Trophoblast cell (in vitro differentiated cells and primary cell): ENCODE measurements at regions not wholly inside any gene's neighbourhood (a gene's known extent, or its start where the extent isn't known, plus 50 kb on each side); places are given as distances from the start of the nearest gene placed in this dataset.

Experiments used
- DNase-seq, 2 donors: peaks; one replicate each; pipeline ENCODE4 v3.0.0-alpha.2; 2016
- H2AFZ ChIP-seq: 2 replicates; pipeline ENCODE4 v1.6.1; 2013; ENCODE audit warnings: low read length, moderate library complexity, mild to moderate bottlenecking; ENCODE audit not compliant: insufficient read depth, poor library complexity
- H2AK5ac ChIP-seq: 2 replicates; pipeline ENCODE4 v1.6.1; 2013; ENCODE audit warnings: mild to moderate bottlenecking, low read length
- H2BK120ac ChIP-seq: 2 replicates; pipeline ENCODE4 v1.6.1; 2013; ENCODE audit warnings: low read length, mild to moderate bottlenecking, moderate library complexity; ENCODE audit not compliant: insufficient read depth, poor library complexity
- H2BK12ac ChIP-seq: 2 replicates; pipeline ENCODE4 v1.6.1; 2013; ENCODE audit warnings: mild to moderate bottlenecking, low read length, moderate library complexity
- H2BK5ac ChIP-seq: 2 replicates; pipeline ENCODE4 v1.6.1; 2013; ENCODE audit warnings: low read length, low read depth, moderate library complexity, mild to moderate bottlenecking; ENCODE audit not compliant: poor library complexity
- H3K14ac ChIP-seq: 2 replicates; pipeline ENCODE4 v1.6.1; 2013; ENCODE audit warnings: mild to moderate bottlenecking, low read length
- H3K18ac ChIP-seq: 2 replicates; pipeline ENCODE4 v1.6.1; 2013; ENCODE audit warnings: mild to moderate bottlenecking, low read length
- H3K23ac ChIP-seq: 2 replicates; pipeline ENCODE4 v1.6.1; 2013; ENCODE audit warnings: low read length
- H3K27ac ChIP-seq: 2 replicates; pipeline ENCODE4 v1.5.1; 2013; ENCODE audit warnings: low read depth, mild to moderate bottlenecking, inconsistent platforms, low read length, moderate library complexity
- H3K27me3 ChIP-seq: 2 replicates; pipeline ENCODE4 v1.6.1; 2013; ENCODE audit warnings: inconsistent platforms, mild to moderate bottlenecking, low read length, moderate library complexity; ENCODE audit not compliant: insufficient read depth
- H3K36me3 ChIP-seq, 2 experiments: 1 replicate in 1 of 2; 2 replicates in 1 of 2; pipeline ENCODE4 v1.6.1; 2013; ENCODE audit warnings: low read length in 2 of 2, mild to moderate bottlenecking in 2 of 2, moderate library complexity in 1 of 2; ENCODE audit not compliant: insufficient read depth in 2 of 2, control insufficient read depth in 1 of 2
- H3K4ac ChIP-seq: 2 replicates; pipeline ENCODE4 v1.6.1; 2013; ENCODE audit warnings: low read depth, mild to moderate bottlenecking, low read length, moderate library complexity
- H3K4me1 ChIP-seq, 2 experiments: 1 replicate in 1 of 2; 2 replicates in 1 of 2; pipeline ENCODE4 v1.6.1; 2013; ENCODE audit warnings: low read length in 2 of 2, mild to moderate bottlenecking in 2 of 2, moderate library complexity in 1 of 2; ENCODE audit not compliant: insufficient read depth in 2 of 2, control insufficient read depth in 1 of 2
- H3K4me2 ChIP-seq: 2 replicates; pipeline ENCODE4 v1.6.1; 2013; ENCODE audit warnings: inconsistent platforms, mild to moderate bottlenecking, low read length, moderate library complexity
- H3K4me3 ChIP-seq: 2 replicates; pipeline ENCODE4 v1.5.1; 2013; ENCODE audit warnings: mild to moderate bottlenecking, low read depth, low read length, inconsistent platforms
- H3K79me1 ChIP-seq: one replicate; pipeline ENCODE4 v1.6.1; 2013; ENCODE audit warnings: low read length
- H3K79me2 ChIP-seq: 2 replicates; pipeline ENCODE4 v1.6.1; 2013; ENCODE audit warnings: low read length, mild to moderate bottlenecking; ENCODE audit not compliant: control insufficient read depth, insufficient read depth, poor library complexity
- H3K9ac ChIP-seq: 2 replicates; pipeline ENCODE4 v1.6.1; 2013; ENCODE audit warnings: mild to moderate bottlenecking, low read length
- H3K9me3 ChIP-seq: 2 replicates; pipeline ENCODE4 v1.6.1; 2013; ENCODE audit warnings: low read depth, mild to moderate bottlenecking, control low read depth, inconsistent platforms, low read length; ENCODE audit not compliant: insufficient read depth
- H4K12ac ChIP-seq: 2 replicates; pipeline ENCODE4 v1.6.1; 2013; ENCODE audit warnings: low read depth, mild to moderate bottlenecking, low read length, moderate library complexity
- H4K8ac ChIP-seq: 2 replicates; pipeline ENCODE4 v1.6.1; 2013; ENCODE audit warnings: low read depth, mild to moderate bottlenecking, low read length, moderate library complexity
- H4K91ac ChIP-seq: one replicate; pipeline ENCODE4 v1.6.1; 2013; ENCODE audit warnings: low read depth, mild to moderate bottlenecking, low read length, moderate library complexity
- WGBS: extraction: QIAGEN DNeasy Blood & Tissue Kit; methylation state at CpG from one replicate; pipeline ENCODE4 v1.1.7; 2013; ENCODE audit warnings: missing lambda C conversion rate; ENCODE audit not compliant: insufficient read length, insufficient coverage; ENCODE audit errors: extremely low coverage; 5-methylcytosine and 5-hydroxymethylcytosine counted together

GRCh38 chr15:79167776-79168175, 77.2 kb upstream of the RASGRF1 start:
- H3K14ac ChIP-seq: no peak overlapping the region
- H4K8ac ChIP-seq: no peak overlapping the region
- H3K23ac ChIP-seq: no peak overlapping the region
- DNase-seq: no peak
- H4K12ac ChIP-seq: no peak overlapping the region
- H3K9me3 ChIP-seq: no peaks in the 10 kb centered on the region
- no peak overlapping the region for H2AK5ac ChIP-seq
- H2AFZ ChIP-seq: no peak overlapping the region
- no peak overlapping the region for H2BK120ac ChIP-seq
- no peak overlapping the region for H2BK12ac ChIP-seq
- H3K4me3 ChIP-seq: no peak overlapping the region
- H4K91ac ChIP-seq: no peak overlapping the region
- H3K79me2 ChIP-seq: no peaks in the 10 kb centered on the region
- H3K4me2 ChIP-seq: no peak overlapping the region
- H3K9ac ChIP-seq: no peak overlapping the region
- H3K79me1 ChIP-seq: peaks cover 13% of the 10 kb centered on the region
- WGBS: no CpG with 5 or more reads among the region's 2 CpGs
- no peak overlapping the region for H3K18ac ChIP-seq
- H3K27me3 ChIP-seq: no peaks in the 10 kb centered on the region
- no peak overlapping the region for H3K4ac ChIP-seq
- H2BK5ac ChIP-seq: no peak overlapping the region
- H3K36me3 ChIP-seq: no peaks in the 10 kb centered on the region
- peaks cover 17 to 18% of the 10 kb centered on the region in 2 experiments for H3K4me1 ChIP-seq
- H3K27ac ChIP-seq: no peak overlapping the region

GRCh38 chr15:79166311-79166955, 75.9 kb upstream of the RASGRF1 start:
- Histone ChIP-seq H3K79me1 (peaks cover 6% of the 10 kb centered on the region), H3K18ac (no peak overlapping the region), H3K4me1 (peaks cover 6 to 9% of the 10 kb centered on the region in 2 experiments), H3K9ac (no peak overlapping the region), H3K36me3 (no peaks in the 10 kb centered on the region), H3K27ac (no peak overlapping the region), H2BK120ac (no peak overlapping the region), H3K79me2 (no peaks in the 10 kb centered on the region), H3K14ac (no peak overlapping the region), H4K12ac (no peak overlapping the region), H2AFZ (no peak overlapping the region), H4K8ac (no peak overlapping the region), H3K4me3 (no peak overlapping the region), H2AK5ac (no peak overlapping the region), H3K23ac (no peak overlapping the region), H2BK12ac (no peak overlapping the region), H3K4me2 (no peak overlapping the region), H2BK5ac (no peak overlapping the region), H3K9me3 (no peaks in the 10 kb centered on the region), H3K27me3 (no peaks in the 10 kb centered on the region), H3K4ac (no peak overlapping the region), H4K91ac (no peak overlapping the region)
- WGBS: no CpG with 5 or more reads among the region's 5 CpGs
- DNase-seq: no peak

GRCh38 chr15:79164465-79164864, 73.9 kb upstream of the RASGRF1 start:
- no peak for DNase-seq
- no peak overlapping the region for H3K23ac ChIP-seq
- no peak overlapping the region for H3K4ac ChIP-seq
- no peak overlapping the region for H4K12ac ChIP-seq
- H4K91ac ChIP-seq: no peak overlapping the region
- no peak overlapping the region for H2AK5ac ChIP-seq
- no peak overlapping the region for H2BK120ac ChIP-seq
- no peak overlapping the region for H3K4me2 ChIP-seq
- no peaks in the 10 kb centered on the region for H3K36me3 ChIP-seq
- no peak overlapping the region for H2AFZ ChIP-seq
- H3K9me3 ChIP-seq: no peaks in the 10 kb centered on the region
- H3K4me3 ChIP-seq: no peak overlapping the region
- H3K79me1 ChIP-seq: peaks cover 2% of the 10 kb centered on the region
- no peaks in the 10 kb centered on the region for H3K79me2 ChIP-seq
- no peak overlapping the region for H3K27ac ChIP-seq
- H4K8ac ChIP-seq: no peak overlapping the region
- no peak overlapping the region for H2BK12ac ChIP-seq
- peaks cover 2 to 6% of the 10 kb centered on the region in 2 experiments for H3K4me1 ChIP-seq
- H3K27me3 ChIP-seq: no peaks in the 10 kb centered on the region
- no peak overlapping the region for H3K9ac ChIP-seq
- H3K14ac ChIP-seq: no peak overlapping the region
- WGBS: no CpG with 5 or more reads among the region's 4 CpGs
- H2BK5ac ChIP-seq: no peak overlapping the region
- no peak overlapping the region for H3K18ac ChIP-seq

- Histone ChIP-seq H3K4me2 (no peak overlapping the region), H2AFZ (no peak overlapping the region), H3K36me3 (no peaks in the 10 kb centered on the region), H3K27ac (no peak overlapping the region), H2BK5ac (no peak overlapping the region), H3K27me3 (no peaks in the 10 kb centered on the region), H4K8ac (no peak overlapping the region), H3K23ac (no peak overlapping the region), H3K9me3 (no peaks in the 10 kb centered on the region), H4K12ac (no peak overlapping the region), H3K79me2 (no peaks in the 10 kb centered on the region), H3K4ac (no peak overlapping the region), H2BK120ac (no peak overlapping the region), H3K4me1 (peaks cover 2 to 6% of the 10 kb centered on the region in 2 experiments), H2BK12ac (no peak overlapping the region), H3K18ac (no peak overlapping the region), H3K4me3 (no peak overlapping the region), H3K9ac (no peak overlapping the region), H3K79me1 (no peaks in the 10 kb centered on the region), H2AK5ac (no peak overlapping the region), H4K91ac (no peak overlapping the region), H3K14ac (no peak overlapping the region)
- DNase-seq: no peak
- WGBS: no CpG with 5 or more reads among the region's 4 CpGs
Observed at GRCh38 chr15:79164043-79164442, 73.5 kb upstream of the RASGRF1 start.
